Nephron progenitor cell (in vitro differentiated cells): ENCODE measurements at regions not wholly inside any gene's neighbourhood (a gene's known extent, or its start where the extent isn't known, plus 50 kb on each side); places are given as distances from the start of the nearest gene placed in this dataset.
"Not testable (repeated sequence)": the region's sequence is repeated elsewhere in the genome, so short reads cannot be mapped to it uniquely, and the experiment has no call there.

Experiments used
- DNase-seq: peaks from one replicate; pipeline ENCODE4 v3.0.0; 2021
- H3K27ac Mint-ChIP-seq: 2 replicates; pipeline ENCODE4 v1.8.0; 2021; ENCODE audit warnings: mild to moderate bottlenecking, moderate library complexity, mixed read lengths
- H3K27me3 Mint-ChIP-seq: 2 replicates; pipeline ENCODE4 v1.8.0; 2021; ENCODE audit warnings: mild to moderate bottlenecking, low read depth, mixed read lengths; ENCODE audit not compliant: poor library complexity
- H3K36me3 Mint-ChIP-seq: 2 replicates; pipeline ENCODE4 v1.8.0; 2021; ENCODE audit warnings: low read depth, mixed read lengths
- H3K4me1 Mint-ChIP-seq: 2 replicates; pipeline ENCODE4 v1.8.0; 2021; ENCODE audit warnings: mixed read lengths
- H3K4me3 Mint-ChIP-seq: 2 replicates; pipeline ENCODE4 v1.8.0; 2021; ENCODE audit warnings: mild to moderate bottlenecking, moderate library complexity, mixed read lengths
- H3K9me3 Mint-ChIP-seq: 2 replicates; pipeline ENCODE4 v1.8.0; 2021; ENCODE audit warnings: mild to moderate bottlenecking, moderate library complexity, mixed read lengths
- TF ChIP-seq, protein P1 (sequence below): fragments of 200-600 bp; sonication (generic); IDR thresholded peaks from 2 replicates; pipeline ENCODE4 v1.5.0; 2021; ENCODE audit warnings: antibody characterized with exemption

DNA sequence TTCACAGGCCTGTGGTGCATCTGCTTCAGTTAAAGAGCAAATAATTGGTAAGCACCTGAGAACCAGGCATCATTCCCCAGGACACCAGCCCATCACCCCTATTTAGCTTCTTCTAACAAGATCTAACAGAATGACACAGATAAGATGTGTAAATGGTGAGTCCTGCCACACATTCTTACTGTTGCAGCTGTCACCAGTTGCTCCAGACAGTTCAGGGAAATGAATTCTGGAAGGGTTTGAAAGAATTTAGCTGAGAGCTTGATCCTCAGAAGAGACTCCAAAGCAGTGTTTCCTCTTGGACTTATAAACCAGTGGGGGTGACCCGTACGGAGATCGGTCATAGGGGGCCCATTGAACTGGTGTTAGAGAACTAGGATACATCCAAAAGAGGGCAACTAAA, 238.0 kb downstream of the MEX3B start:
- Mint-ChIP-seq H3K27me3 (peaks cover 5% of the 10 kb centered on the region), H3K9me3 (peaks cover 6% of the 10 kb centered on the region), H3K27ac (no peak overlapping the region), H3K4me3 (no peak overlapping the region), H3K4me1 (no peaks in the 10 kb centered on the region), H3K36me3 (peaks cover 14% of the 10 kb centered on the region)
- TF ChIP-seq, protein P1, sequence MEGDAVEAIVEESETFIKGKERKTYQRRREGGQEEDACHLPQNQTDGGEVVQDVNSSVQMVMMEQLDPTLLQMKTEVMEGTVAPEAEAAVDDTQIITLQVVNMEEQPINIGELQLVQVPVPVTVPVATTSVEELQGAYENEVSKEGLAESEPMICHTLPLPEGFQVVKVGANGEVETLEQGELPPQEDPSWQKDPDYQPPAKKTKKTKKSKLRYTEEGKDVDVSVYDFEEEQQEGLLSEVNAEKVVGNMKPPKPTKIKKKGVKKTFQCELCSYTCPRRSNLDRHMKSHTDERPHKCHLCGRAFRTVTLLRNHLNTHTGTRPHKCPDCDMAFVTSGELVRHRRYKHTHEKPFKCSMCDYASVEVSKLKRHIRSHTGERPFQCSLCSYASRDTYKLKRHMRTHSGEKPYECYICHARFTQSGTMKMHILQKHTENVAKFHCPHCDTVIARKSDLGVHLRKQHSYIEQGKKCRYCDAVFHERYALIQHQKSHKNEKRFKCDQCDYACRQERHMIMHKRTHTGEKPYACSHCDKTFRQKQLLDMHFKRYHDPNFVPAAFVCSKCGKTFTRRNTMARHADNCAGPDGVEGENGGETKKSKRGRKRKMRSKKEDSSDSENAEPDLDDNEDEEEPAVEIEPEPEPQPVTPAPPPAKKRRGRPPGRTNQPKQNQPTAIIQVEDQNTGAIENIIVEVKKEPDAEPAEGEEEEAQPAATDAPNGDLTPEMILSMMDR: no peak
- no peak for DNase-seq

DNA sequence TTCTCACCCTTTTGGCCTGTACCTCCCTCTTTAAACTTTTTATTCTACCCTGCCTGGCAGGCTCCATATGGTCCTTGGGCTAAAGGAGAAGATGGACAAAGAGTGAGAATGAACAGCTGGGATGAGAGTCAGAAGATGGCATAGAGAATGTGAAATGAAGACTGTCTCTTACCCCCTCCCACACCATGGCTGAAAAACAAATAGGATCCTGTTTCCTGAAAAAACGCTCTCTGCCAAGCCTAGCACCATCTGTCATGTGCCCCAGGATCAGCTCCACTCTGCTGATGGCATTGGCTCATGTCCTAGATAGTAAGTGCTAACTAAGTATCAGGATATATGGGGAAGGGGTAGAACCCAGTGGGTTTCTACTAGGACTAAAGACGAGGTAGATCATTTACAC, 238.6 kb downstream of the MEX3B start:
- no peaks in the 10 kb centered on the region for H3K4me1 Mint-ChIP-seq
- no peak overlapping the region for H3K27ac Mint-ChIP-seq
- H3K9me3 Mint-ChIP-seq: peaks cover 6% of the 10 kb centered on the region
- no peak for DNase-seq
- TF ChIP-seq, protein P1: no peak
- peaks cover 5% of the 10 kb centered on the region for H3K27me3 Mint-ChIP-seq
- H3K36me3 Mint-ChIP-seq: peaks cover 14% of the 10 kb centered on the region
- no peak overlapping the region for H3K4me3 Mint-ChIP-seq

DNA sequence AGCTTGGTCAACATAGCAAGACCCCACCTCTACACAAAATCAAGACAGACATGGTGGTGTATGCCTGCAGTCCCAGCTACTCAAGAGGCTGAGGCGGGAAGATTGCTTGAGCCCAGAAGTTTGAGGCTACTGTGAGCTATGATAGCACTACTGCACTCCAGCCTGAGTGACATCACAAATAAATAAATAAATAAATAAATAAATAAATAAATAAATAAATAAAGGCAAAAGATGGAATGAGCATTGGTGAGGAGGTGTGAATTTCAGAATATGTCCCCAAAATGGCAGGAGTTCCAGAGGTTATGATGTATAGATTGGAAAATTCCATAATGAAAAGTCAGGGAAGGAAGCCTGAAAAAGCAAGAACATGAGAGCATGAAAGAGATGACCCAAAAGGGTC, 249.9 kb downstream of the MEX3B start:
- Mint-ChIP-seq H3K27ac (no peak overlapping the region), H3K4me3 (no peak overlapping the region), H3K27me3 (no peaks in the 10 kb centered on the region), H3K36me3 (peaks cover 18% of the 10 kb centered on the region), H3K4me1 (no peaks in the 10 kb centered on the region), H3K9me3 (peaks cover 24% of the 10 kb centered on the region)
- TF ChIP-seq, protein P1: no peak
- DNase-seq: no peak

DNA sequence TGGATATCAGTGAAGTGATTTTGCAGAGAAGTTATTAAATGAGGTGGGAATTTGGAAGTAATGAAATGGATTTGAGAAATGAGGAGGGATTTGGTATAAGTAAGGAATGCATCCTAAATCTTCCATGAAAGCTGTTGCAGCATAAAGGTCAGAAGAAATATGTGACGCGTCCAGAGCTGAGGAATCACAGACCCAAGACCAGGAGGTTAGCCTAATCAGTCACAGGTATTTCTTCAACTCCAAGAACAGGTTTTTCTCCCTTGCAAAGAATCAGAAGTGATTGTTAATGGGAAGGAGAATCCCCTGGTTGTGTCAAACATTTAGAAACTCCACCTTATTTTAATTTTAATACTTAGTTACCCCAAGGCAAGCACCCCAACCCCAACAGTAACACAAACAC, 253.2 kb downstream of the MEX3B start:
- no peak overlapping the region for H3K27ac Mint-ChIP-seq
- H3K4me1 Mint-ChIP-seq: no peaks in the 10 kb centered on the region
- peaks cover 14% of the 10 kb centered on the region for H3K9me3 Mint-ChIP-seq
- peaks cover 38% of the 10 kb centered on the region for H3K36me3 Mint-ChIP-seq
- no peaks in the 10 kb centered on the region for H3K27me3 Mint-ChIP-seq
- no peak overlapping the region for H3K4me3 Mint-ChIP-seq
- TF ChIP-seq, protein P1: no peak
- DNase-seq: no peak

DNA sequence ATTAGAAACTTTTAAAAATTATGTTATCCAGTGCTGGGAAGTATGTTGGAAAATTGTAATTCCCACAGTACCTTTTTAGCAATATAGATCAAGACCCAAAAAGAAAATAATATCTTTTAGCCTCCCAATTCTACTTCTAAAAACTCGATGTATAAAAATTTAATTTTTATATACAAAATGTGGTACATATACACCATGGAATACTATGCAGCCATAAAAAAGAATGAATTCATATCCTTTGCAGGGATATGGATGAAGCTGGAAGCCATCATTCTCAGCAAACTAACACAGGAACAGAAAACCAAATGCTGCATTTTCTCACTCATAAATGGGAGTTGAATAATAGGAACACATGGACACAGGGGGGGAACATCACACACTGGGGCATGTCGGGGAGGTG, 254.5 kb downstream of the MEX3B start:
- not testable (repeated sequence) for H3K27ac Mint-ChIP-seq, DNase-seq, H3K4me3 Mint-ChIP-seq, H3K9me3 Mint-ChIP-seq, H3K27me3 Mint-ChIP-seq, H3K4me1 Mint-ChIP-seq
- peaks cover 34% of the 10 kb centered on the region for H3K36me3 Mint-ChIP-seq

DNA sequence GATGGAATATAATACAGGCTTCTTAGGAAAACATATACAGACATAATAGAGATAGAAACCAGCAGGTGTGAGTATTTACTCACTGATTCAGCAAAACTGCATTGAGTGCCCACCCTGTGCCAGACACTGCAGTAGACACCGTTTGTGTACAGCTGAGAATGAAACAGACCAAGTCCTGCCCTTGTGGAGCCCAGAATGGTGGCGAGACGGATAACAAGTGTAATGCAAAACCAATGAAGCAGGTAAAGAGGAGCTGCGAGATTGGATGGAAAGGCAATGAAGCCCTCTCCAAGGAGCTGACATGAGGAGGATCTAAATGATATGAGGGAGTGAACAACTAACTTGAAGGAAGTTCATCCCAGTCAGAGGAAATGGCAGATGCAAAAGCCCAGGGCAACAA, 256.4 kb downstream of the MEX3B start:
- no peaks in the 10 kb centered on the region for H3K27me3 Mint-ChIP-seq
- H3K4me1 Mint-ChIP-seq: no peaks in the 10 kb centered on the region
- H3K27ac Mint-ChIP-seq: no peak overlapping the region
- DNase-seq: no peak
- TF ChIP-seq, protein P1: no peak
- peaks cover 44% of the 10 kb centered on the region for H3K36me3 Mint-ChIP-seq
- H3K4me3 Mint-ChIP-seq: no peak overlapping the region
- peaks cover 7% of the 10 kb centered on the region for H3K9me3 Mint-ChIP-seq
